Hematopoietic multipotent progenitor cell treated with erythropoietin and hydrocortisone succinate and interleukin-3 and kit ligand, for 15 days (in vitro differentiated cells): ENCODE measurements at regions not wholly inside any gene's neighbourhood (a gene's known extent, or its start where the extent isn't known, plus 50 kb on each side); places are given as distances from the start of the nearest gene placed in this dataset.

Source experiments
- DNase-seq: peaks from one replicate; pipeline ENCODE4 v3.0.0-alpha.2; 2015; ENCODE audit warnings: low spot score

DNA sequence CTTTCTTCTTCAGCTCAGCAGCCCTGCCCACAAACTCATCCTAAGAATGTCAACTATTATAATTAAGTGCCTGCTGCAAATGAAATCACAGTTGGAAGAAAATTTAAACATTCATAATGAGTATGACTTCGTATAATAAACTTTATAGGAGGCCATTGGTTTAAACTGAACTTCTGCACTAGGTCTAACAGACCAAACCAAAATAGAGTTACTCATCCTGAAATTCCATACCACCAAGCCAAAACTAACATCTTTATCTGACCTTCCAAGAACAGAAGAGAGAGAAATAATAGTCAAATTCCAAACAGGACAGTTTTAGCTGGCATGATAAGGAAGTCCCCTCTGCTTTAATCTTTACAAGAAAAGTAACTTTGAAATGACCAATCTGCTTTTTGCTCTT lies 472.4 kb upstream of the PRMT6 start:
- DNase-seq = no peak

- no peak for DNase-seq
Observed at GRCh38 chr1:106584676-106585075, 471.8 kb upstream of the PRMT6 start.

DNA sequence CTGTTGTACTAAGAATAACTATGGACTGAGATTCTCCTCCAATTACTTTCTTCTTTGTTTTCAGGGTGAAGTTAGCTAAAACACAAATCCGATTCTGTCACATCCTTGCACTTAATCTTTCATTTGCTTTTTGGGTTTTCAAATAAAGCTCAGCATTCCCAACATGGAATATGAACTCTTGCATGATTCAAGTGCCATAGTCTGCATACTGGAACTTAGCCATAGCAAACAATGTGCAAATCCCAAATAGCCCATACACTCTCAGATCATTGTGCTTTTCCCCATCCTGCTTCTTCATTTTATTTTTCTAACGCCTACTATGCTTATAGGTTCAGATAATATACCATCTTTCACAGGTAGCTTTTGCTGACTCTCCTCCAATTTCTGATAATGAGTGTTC lies 455.8 kb upstream of the PRMT6 start:
- DNase-seq = no peak

DNA sequence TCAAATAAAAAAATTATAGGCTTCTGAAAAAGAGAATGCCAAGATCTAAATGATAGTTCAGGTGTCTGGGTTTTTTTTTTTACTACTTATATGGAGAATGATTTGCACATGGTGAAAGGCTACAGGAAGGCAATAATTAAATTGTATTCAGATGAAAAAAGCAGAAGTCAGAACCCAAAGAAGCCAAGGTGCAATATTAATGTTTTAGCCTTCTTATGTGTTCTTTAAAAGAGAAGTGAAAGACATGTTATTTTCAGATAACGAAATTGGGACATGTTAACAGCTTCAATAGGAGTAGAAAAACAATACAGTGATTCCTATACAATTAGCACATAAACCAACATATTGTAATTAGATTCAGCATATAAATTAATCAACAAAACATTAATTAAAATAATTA lies 452.9 kb upstream of the PRMT6 start:
- no peak for DNase-seq

GRCh38 chr1:106608841-106609240 lies 447.6 kb upstream of the PRMT6 start:
- no peak for DNase-seq

DNA sequence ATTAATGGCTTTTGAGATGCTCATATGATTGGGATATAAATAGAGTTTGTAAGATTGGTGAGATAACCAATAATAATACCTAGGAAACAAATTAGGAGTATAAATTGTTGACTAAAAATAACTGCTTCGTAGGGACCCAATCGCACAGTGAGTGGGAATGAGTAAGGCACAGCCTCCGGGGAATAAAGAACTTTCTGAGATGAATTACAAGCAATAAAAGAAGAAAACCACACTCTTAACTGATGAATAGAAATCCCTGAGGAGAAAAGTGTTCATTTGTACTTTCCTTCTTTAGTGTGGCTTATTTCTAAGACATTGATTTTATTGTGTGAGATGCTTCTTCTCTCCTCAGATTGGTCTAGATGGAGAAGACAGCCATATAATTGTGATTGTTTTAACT lies 443.4 kb upstream of the PRMT6 start:
- DNase-seq = no peak

- no peak for DNase-seq
Observed at GRCh38 chr1:106613861-106614260, 442.6 kb upstream of the PRMT6 start.

- no peak for DNase-seq
Observed at GRCh38 chr1:106615473-106615872, 441.0 kb upstream of the PRMT6 start.

GRCh38 chr1:106619080-106619826 lies 437.2 kb upstream of the PRMT6 start:
- no peak for DNase-seq

GRCh38 chr1:106619827-106620134 lies 436.7 kb upstream of the PRMT6 start:
- no peak for DNase-seq

GRCh38 chr1:106620521-106620954 lies 435.9 kb upstream of the PRMT6 start:
- no peak for DNase-seq

GRCh38 chr1:106621853-106622252 lies 434.6 kb upstream of the PRMT6 start:
- DNase-seq = no peak

DNA sequence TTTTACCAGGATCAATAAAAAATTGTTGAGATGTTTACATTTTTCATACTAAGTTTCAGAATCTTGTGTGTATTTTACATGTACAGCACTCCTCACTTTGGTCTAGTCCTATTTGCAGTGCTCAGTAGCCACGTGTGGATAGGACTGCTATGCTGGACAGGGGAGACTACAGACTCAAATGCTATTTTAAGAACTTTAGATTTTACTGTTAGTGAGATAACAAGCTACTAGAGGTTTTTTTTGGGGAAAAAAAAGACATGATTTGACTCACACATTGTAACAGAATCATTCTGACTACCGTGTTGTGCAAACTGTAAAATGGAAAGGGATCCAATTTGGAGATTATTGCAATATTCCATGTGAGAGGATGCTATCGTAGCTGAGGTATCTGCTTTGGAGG lies 418.9 kb upstream of the PRMT6 start:
- no peak for DNase-seq

GRCh38 chr1:106646261-106646784 lies 410.2 kb upstream of the PRMT6 start:
- DNase-seq = no peak

DNA sequence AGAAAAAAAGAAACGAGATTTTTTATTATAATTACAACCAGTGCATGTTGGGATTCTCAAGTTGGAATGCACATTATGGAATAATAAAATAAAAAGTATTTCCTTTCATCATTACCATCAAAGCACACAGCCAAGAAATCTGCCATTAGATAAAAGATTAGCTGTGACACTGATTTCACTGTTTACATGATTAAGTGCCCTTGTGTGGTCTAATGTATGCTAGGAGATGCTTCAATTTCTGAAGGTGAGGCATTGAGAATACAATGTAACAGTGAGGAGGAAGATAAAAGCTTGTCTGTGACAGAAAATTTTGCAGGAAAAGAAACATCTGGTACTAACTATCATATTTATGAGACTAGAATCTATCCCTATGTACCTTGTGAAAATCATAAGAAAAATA lies 409.7 kb upstream of the PRMT6 start:
- no peak for DNase-seq

- DNase-seq = no peak
Observed at GRCh38 chr1:106651028-106651762, 405.3 kb upstream of the PRMT6 start.

DNA sequence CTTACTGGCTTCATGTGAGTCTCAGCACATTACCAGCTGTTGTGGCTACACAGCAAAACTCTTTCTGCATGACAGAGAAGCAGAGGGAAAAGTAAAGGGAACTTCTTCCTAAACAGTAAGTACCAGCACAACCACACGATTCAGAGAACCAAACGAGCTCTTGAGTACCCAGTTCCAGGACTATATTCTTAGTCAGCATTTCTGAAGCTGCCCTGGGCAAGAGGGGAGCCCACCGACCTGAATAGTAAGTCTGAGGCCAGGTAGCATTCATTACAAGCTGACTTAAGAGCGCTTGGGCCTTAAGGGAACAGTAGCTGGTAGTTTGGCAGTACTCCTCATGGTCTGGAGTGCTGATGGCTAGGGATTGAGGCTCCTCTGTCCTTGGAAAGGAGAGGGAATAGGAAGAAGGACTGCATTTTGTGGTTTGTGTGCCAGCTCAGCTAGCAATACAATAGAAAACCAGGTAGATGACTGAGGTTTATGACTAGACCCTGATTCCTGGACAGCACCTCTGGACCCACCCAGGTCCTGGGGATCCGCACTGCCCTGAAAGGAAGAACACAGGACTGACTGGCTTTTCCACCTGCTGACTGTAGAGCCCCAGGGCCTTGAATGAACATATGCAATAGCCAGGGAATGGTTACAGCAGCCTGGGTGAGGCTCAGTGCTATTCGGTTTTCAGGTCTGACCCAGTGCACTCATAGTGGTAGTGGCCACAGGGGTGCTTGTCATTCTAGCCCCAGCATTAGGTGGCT lies 396.8 kb upstream of the PRMT6 start:
- no peak for DNase-seq

DNA sequence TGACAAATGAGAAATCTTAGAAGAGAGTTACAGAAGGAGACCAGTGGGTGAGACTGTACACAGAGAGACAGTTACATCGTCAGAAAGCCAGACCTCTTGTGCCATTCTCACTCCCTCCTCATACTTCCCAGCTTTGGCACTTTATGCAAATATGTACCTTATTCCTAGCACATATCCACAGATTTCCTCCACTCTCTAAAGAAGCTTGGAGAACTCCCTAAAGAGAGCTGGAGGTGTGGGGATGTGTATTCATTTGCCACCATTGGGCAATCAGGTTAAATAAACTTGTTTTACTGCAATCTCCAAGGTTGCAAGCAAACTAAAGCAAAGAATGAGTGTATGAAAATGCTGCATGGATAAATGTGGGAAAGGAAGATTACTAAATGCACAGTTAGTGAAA lies 380.9 kb upstream of the PRMT6 start:
- DNase-seq = no peak

DNA sequence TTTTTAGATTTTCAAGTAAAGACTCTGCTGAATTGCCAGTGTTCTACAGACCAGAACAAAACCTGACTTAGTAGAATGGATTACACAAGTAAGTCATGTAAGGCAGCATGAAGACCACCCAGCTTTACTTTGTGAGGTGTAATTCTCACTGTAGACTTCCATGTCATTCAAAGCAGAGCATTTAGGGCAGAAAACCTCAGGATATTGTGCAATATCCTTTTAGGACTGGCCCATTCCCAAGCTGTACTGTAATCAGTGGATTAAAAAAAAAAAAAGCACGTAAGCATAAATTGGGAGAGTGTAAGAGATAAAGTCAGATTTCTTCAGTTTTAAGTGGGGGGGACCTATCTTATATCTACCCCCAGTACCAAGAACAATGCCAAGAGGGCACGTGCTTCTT lies 380.5 kb upstream of the PRMT6 start:
- no peak for DNase-seq

DNA sequence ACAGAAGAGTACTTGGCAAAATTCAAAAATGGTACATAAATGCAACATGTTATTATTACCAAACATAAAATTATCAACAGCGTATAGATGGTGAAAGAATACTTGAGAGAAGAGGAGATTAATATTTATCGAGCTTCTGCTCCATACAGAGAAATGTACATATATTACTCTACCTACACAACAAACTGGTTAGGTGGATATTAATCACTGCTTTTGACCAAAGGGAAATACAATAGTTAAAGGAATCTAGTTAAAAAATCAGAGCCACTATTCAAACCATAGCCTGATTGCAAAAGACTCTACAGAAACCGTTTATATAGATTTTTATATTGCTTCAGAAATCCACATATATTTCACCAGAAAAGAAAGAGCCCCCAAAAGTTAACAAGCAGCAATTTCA lies 379.3 kb upstream of the PRMT6 start:
- no peak for DNase-seq

- no peak for DNase-seq
Observed at GRCh38 chr1:106677721-106678120, 378.8 kb upstream of the PRMT6 start.

DNA sequence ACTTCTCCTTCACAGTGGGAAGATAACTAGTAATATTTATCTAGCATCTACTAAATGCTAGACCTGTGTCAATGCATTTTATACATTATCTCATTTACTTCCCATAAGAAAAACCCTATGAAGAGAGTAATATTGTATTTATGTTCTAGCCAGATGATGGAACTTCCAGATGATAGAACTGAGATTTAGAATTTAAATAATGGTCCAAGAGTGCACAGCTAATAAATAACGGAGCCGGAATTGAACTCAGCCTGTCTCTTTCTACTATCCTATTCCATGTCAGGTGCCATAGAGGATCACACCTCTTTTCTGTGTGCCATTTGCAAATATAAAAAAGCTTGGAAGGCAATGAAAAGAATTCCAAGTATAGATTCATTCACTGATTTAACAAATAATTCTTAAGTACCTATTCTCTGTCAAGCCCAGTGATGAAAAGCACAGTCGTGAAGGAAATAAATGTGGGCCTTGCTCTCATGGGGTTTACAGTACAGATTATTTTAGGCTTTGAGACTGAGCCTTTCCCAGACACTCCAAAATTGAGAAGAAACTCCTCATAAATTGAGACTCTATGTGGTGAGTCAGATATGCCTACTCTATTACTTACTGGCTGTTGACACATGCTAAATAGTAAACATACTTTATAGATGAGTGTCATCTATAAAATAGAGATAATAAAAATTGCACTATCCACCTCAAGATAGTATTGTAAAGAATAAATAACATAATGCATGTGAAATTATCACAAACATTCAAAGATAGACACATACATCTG lies 378.0 kb upstream of the PRMT6 start:
- no peak for DNase-seq
